NT2/D1 (cell line): ENCODE measurements at regions not wholly inside any gene's neighbourhood (a gene's known extent, or its start where the extent isn't known, plus 50 kb on each side); places are given as distances from the start of the nearest gene placed in this dataset.

Source experiments
- SUZ12 ChIP-seq: IDR thresholded peaks from 2 replicates; pipeline ENCODE4 v1.6.1; 2011; ENCODE audit not compliant: insufficient read length, insufficient read depth; ENCODE audit errors: extremely low read depth
- YY1 ChIP-seq: IDR thresholded peaks from 2 replicates; pipeline ENCODE4 v1.6.1; 2011; ENCODE audit not compliant: insufficient read length, insufficient read depth
- ZNF274 ChIP-seq: IDR thresholded peaks from 2 replicates; pipeline ENCODE4 v1.6.1; 2011; ENCODE audit warnings: mild to moderate bottlenecking, low read depth, low read length

DNA sequence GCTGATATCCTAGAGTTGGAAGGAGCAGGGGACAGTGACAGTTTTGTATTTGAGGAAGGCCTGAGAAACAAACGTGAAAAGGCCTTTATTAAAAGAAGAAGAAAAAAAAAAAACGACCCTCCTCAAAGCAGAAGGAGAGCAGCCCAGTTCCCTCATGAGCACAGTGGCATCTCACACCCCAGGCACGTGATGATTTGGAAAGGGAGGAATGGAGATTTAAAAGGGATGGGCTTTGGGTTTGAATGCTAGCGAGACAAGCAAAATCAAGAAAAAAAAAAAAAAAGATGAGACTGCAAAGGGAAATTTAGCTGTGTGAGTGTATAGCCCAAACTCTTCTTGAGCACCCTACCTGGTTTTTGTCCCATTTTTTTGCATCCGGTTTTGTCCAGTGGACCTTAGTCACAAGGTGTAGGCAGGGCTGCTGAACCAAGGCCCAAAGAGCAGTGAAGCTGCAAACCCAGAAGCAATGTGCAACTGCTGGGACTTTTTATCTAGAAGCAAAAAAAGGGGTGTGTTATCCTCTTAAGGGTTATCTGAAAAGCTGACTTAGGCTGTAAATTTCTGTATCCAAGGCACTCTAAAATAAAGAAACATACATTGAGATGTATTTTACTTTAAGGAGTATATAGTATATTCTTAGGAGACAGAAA is 54.5 kb upstream of the RREB1 start:
- TF ChIP-seq YY1 (no peak), ZNF274 (no peak), SUZ12 (no peak)
